ENCODE measurements at regions not wholly inside any gene's neighbourhood (a gene's known extent, or its start where the extent isn't known, plus 50 kb on each side); places are given as distances from the start of the nearest gene placed in this dataset.
"Not testable (repeated sequence)": the region's sequence is repeated elsewhere in the genome, so short reads cannot be mapped to it uniquely, and the experiment has no call there.

- DNase-seq, result no peak
Measured at GRCh38 chr13:104567114-104567513, 1500.9 kb upstream of the SLC10A2 start.

GRCh38 chr13:104565888-104566287 is 1499.7 kb upstream of the SLC10A2 start:
- no peak for DNase-seq

GRCh38 chr13:104553896-104554295 is 1487.7 kb upstream of the SLC10A2 start:
- DNase-seq, result no peak

- DNase-seq, result no peak
Measured at GRCh38 chr13:104553186-104553585, 1487.0 kb upstream of the SLC10A2 start.

- no peak for DNase-seq
Measured at GRCh38 chr13:104534847-104535246, 1468.6 kb upstream of the SLC10A2 start.

- no peak for DNase-seq
Measured at GRCh38 chr13:104532132-104532531, 1465.9 kb upstream of the SLC10A2 start.

- no peak for DNase-seq
Measured at GRCh38 chr13:104530741-104531140, 1464.5 kb upstream of the SLC10A2 start.

- no peak for DNase-seq
Measured at GRCh38 chr13:104526561-104526960, 1460.3 kb upstream of the SLC10A2 start.

GRCh38 chr13:104525467-104525866 is 1459.2 kb upstream of the SLC10A2 start:
- DNase-seq, result no peak

- DNase-seq, result no peak
Measured at GRCh38 chr13:104522235-104523072, 1456.2 kb upstream of the SLC10A2 start.

- no peak for DNase-seq
Measured at GRCh38 chr13:104510422-104510821, 1444.2 kb upstream of the SLC10A2 start.

- DNase-seq, result not testable (repeated sequence)
Measured at GRCh38 chr13:104493502-104493901, 1427.3 kb upstream of the SLC10A2 start.

GRCh38 chr13:104491916-104492315 is 1425.7 kb upstream of the SLC10A2 start:
- DNase-seq, result no peak

GRCh38 chr13:104487006-104487405 is 1420.8 kb upstream of the SLC10A2 start:
- DNase-seq, result no peak

- no peak for DNase-seq
Measured at GRCh38 chr13:104485571-104485970, 1419.4 kb upstream of the SLC10A2 start.

- no peak for DNase-seq
Measured at GRCh38 chr13:104483631-104484030, 1417.4 kb upstream of the SLC10A2 start.

GRCh38 chr13:104477261-104477660 is 1411.0 kb upstream of the SLC10A2 start:
- no peak for DNase-seq

GRCh38 chr13:104473936-104474335 is 1407.7 kb upstream of the SLC10A2 start:
- DNase-seq, result no peak

GRCh38 chr13:104466016-104466415 is 1399.8 kb upstream of the SLC10A2 start:
- no peak for DNase-seq

- DNase-seq, result no peak
Measured at GRCh38 chr13:104461049-104461448, 1394.8 kb upstream of the SLC10A2 start.

GRCh38 chr13:104460554-104460953 is 1394.3 kb upstream of the SLC10A2 start:
- no peak for DNase-seq

GRCh38 chr13:104450006-104450405 is 1383.8 kb upstream of the SLC10A2 start:
- DNase-seq, result no peak

GRCh38 chr13:104447348-104447747 is 1381.1 kb upstream of the SLC10A2 start:
- DNase-seq, result no peak

- no peak for DNase-seq
Measured at GRCh38 chr13:104442536-104442935, 1376.3 kb upstream of the SLC10A2 start.

GRCh38 chr13:104436555-104436954 is 1370.3 kb upstream of the SLC10A2 start:
- no peak for DNase-seq
